K562 (cell line): ENCODE measurements at regions not wholly inside any gene's neighbourhood (a gene's known extent, or its start where the extent isn't known, plus 50 kb on each side); places are given as distances from the start of the nearest gene placed in this dataset.

Experiments
- ATAC-seq: fragments of 200-7000 bp; cut with Tn5 transposase; 3 replicates; pipeline ENCODE4 v1.9.1; 2020; ENCODE audit warnings: moderate library complexity
- BruUV-seq: library from RNA; stranded (reverse); fragments of 400-500 nt; replicated peaks from 2 replicates; lab custom pipeline; 2021; lab: Mats Ljungman, UMichigan
- CTCF ChIA-PET: fragments of 300-600 bp; formaldehyde crosslinking; extraction: SDS; loops from one replicate; lab custom pipeline; 2021; ENCODE audit warnings: low intra/inter-chr PET ratio; lab: Yijun Ruan, JAX
- POLR2A ChIA-PET: fragments of 300-600, 350-650 bp; sonication (Branson Sonifier 250); formaldehyde crosslinking; extraction: SDS; loops from one replicate; lab custom pipeline; 2021; ENCODE audit warnings: antibody characterized with exemption, inconsistent platforms; lab: Yijun Ruan, JAX
- DNase-seq, 4 experiments: peaks; one replicate each; pipeline versions ENCODE4 v3.0.0 to v3.0.0-alpha.2; 2011 to 2018; ENCODE audit warnings: low spot score in 3 of 4, mixed read lengths in 3 of 4; ENCODE audit errors: extremely low read depth in 1 of 4
- FAIRE-seq: peaks from 2 replicates; lab custom pipeline; 2011; peaks lifted over from hg19 to GRCh38; lab: Jason Lieb, UNC
- H2AFZ ChIP-seq: 2 replicates; pipeline ENCODE4 v1.6.0; 2011; ENCODE audit warnings: low read depth, low read length, control low read depth, inconsistent platforms
- H3K27ac ChIP-seq: fragments of 200-600 bp; 3 replicates; pipeline ENCODE4 v1.8.0; 2011; ENCODE audit warnings: low read depth, mild to moderate bottlenecking, control low read depth, inconsistent platforms, low read length, moderate library complexity, mixed read lengths; ENCODE audit errors: extremely low read depth
- H3K27me3 ChIP-seq, 2 experiments: fragments of 300-600 bp in 1 of 2; 2 replicates in 1 of 2; 3 replicates in 1 of 2; pipeline versions ENCODE4 v1.6.0 to v1.8.0; 2011; ENCODE audit warnings: inconsistent platforms in 2 of 2, low read length in 2 of 2, mild to moderate bottlenecking in 1 of 2, mixed read lengths in 1 of 2, moderate library complexity in 1 of 2; ENCODE audit not compliant: control insufficient read depth in 2 of 2, insufficient read depth in 2 of 2
- H3K36me3 ChIP-seq: fragments of 300-600 bp; 3 replicates; pipeline ENCODE4 v1.8.0; 2011; ENCODE audit warnings: mild to moderate bottlenecking, low read length, inconsistent platforms; ENCODE audit not compliant: control insufficient read depth, insufficient read depth
- H3K4me1 ChIP-seq, 2 experiments: fragments of 200-600 bp in 1 of 2; replicated peaks in 1 of 2; 2 replicates in 1 of 2; 3 replicates in 1 of 2; pipeline versions ENCODE4 v1.5.1 to v1.8.0; 2011; ENCODE audit warnings: inconsistent platforms in 2 of 2, low read length in 2 of 2, mild to moderate bottlenecking in 1 of 2, mixed read lengths in 1 of 2, moderate library complexity in 1 of 2; ENCODE audit not compliant: control insufficient read depth in 2 of 2, insufficient read depth in 2 of 2
- H3K4me2 ChIP-seq: 2 replicates; pipeline ENCODE4 v1.6.1; 2011; ENCODE audit warnings: low read length, control low read depth, inconsistent platforms, mixed read lengths; ENCODE audit not compliant: insufficient read depth
- H3K4me3 ChIP-seq: fragments of 200-600 bp; sonication (generic), shearing (Covaris generic); 2 replicates; pipeline ENCODE4 v1.5.1; 2016; ENCODE audit warnings: control low read depth, inconsistent platforms
- H3K79me2 ChIP-seq: fragments of 200-600 bp; 3 replicates; pipeline ENCODE4 v1.8.0; 2011; ENCODE audit warnings: low read length, inconsistent platforms; ENCODE audit not compliant: control insufficient read depth, insufficient read depth
- H3K9ac ChIP-seq, 2 experiments: 2 replicates each; pipeline versions ENCODE4 v1.6.0 to v1.6.1; 2011; ENCODE audit warnings: low read depth in 2 of 2, low read length in 2 of 2, control low read depth in 1 of 2, inconsistent platforms in 1 of 2, mild to moderate bottlenecking in 1 of 2, mixed read lengths in 1 of 2; ENCODE audit not compliant: insufficient read depth in 1 of 2
- H3K9me1 ChIP-seq: one replicate; pipeline ENCODE4 v1.6.0; 2011; ENCODE audit warnings: inconsistent platforms, mild to moderate bottlenecking, low read length, moderate library complexity; ENCODE audit not compliant: control insufficient read depth, insufficient read depth
- H3K9me3 ChIP-seq: replicated peaks from 2 replicates; pipeline ENCODE4 v1.5.1; 2011; ENCODE audit warnings: low read depth, low read length, inconsistent platforms; ENCODE audit not compliant: control insufficient read depth, insufficient read depth
- H4K20me1 ChIP-seq: replicated peaks from 2 replicates; pipeline ENCODE4 v1.6.1; 2011; ENCODE audit warnings: low read length, inconsistent platforms, mixed read lengths; ENCODE audit not compliant: control insufficient read depth, insufficient read depth
- ARHGAP35 ChIP-seq: fragments of 450-650 bp; IDR thresholded peaks from 2 replicates; pipeline ENCODE4 v1.6.1; 2018; ENCODE audit not compliant: partially characterized antibody
- GTF2A2 ChIP-seq: IDR thresholded peaks from 2 replicates; pipeline ENCODE4 v1.6.1; 2016; ENCODE audit warnings: mild to moderate bottlenecking, missing genetic modification characterization, missing compliant biosample characterization
- SRF ChIP-seq, 2 experiments: fragments of 250-450, 450-650 bp in 1 of 2; sonication (Bioruptor Pico) in 1 of 2; sonication (generic) in 1 of 2; formaldehyde crosslinking; IDR thresholded peaks; 2 replicates each; pipeline versions ENCODE4 v1.5.0 to v1.5.1; 2020 to 2022; ENCODE audit warnings: mild to moderate bottlenecking in 1 of 2, missing genetic modification reagents in 1 of 2
- THRAP3 ChIP-seq: fragments of 450-650 bp; IDR thresholded peaks from 2 replicates; pipeline ENCODE4 v1.6.1; 2016; ENCODE audit warnings: mild to moderate bottlenecking, inconsistent platforms, borderline replicate concordance
- WGBS: fragments of 100-300 bp; shearing (Covaris generic); methylation state at CpG from one replicate; pipeline ENCODE4 v1.1.6; 2016; ENCODE audit warnings: low coverage, mixed read lengths; ENCODE audit not compliant: insufficient coverage; ENCODE audit errors: missing lambda C conversion rate; 5-methylcytosine and 5-hydroxymethylcytosine counted together
- in situ Hi-C: fragments of 300-500 bp; cut with MboI; formaldehyde crosslinking; loops from 4 replicates; pipeline ENCODE4 v1.15.0; 2018; ENCODE audit warnings: inconsistent platforms, mixed read lengths
- intact Hi-C: fragments of 100-400 bp; cut with micrococcal nuclease; formaldehyde crosslinking; loops from 2 replicates; pipeline ENCODE4 v1.14.2; 2022
- TF ChIP-seq, protein P1 (sequence below): fragments of 450-650 bp; IDR thresholded peaks from 2 replicates; pipeline ENCODE4 v1.6.1; 2018; ENCODE audit warnings: mild to moderate bottlenecking, low read depth; ENCODE audit not compliant: partially characterized antibody

DNA sequence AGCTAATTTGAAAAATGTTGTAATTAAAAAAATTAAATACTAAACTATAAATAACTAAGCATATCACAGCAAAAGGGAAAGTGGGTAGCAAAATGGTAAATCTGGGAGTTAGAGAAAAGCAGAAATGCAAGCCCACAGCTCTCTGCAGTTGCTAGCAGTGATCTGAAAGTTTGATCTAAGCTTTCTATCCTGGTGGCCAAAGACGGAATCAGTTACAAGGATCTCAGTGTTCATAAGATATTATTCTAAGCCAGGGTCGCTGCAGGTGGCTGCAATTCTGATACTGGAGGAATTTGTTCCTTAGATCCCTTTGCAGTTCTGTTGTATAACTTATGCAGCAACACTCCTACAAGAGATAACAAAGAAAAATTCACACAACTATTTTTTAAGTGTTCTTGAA, 363.7 kb downstream of the SETD4 start:
- Histone ChIP-seq H3K4me3 (no peak overlapping the region), H2AFZ (no peak overlapping the region)
- ATAC-seq, result no peak
- FAIRE-seq, result no peak
- TF ChIP-seq GTF2A2 (tag), result no peak
- no peak for TF ChIP-seq THRAP3
- TF ChIP-seq, protein P1, sequence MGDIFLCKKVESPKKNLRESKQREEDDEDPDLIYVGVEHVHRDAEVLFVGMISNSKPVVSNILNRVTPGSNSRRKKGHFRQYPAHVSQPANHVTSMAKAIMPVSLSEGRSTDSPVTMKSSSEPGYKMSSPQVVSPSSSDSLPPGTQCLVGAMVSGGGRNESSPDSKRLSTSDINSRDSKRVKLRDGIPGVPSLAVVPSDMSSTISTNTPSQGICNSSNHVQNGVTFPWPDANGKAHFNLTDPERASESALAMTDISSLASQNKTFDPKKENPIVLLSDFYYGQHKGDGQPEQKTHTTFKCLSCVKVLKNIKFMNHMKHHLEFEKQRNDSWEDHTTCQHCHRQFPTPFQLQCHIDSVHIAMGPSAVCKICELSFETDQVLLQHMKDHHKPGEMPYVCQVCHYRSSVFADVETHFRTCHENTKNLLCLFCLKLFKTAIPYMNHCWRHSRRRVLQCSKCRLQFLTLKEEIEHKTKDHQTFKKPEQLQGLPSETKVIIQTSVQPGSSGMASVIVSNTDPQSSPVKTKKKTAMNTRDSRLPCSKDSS, result no peak
- TF ChIP-seq, all 486 proteins: peak for 0
- H3K79me2 ChIP-seq, result no peaks in the 10 kb centered on the region
- H3K4me1 ChIP-seq, result no peaks in the 10 kb centered on the region; a peak in 2 of 5 replicates
- no peaks in the 10 kb centered on the region for H4K20me1 ChIP-seq
- no peaks in the 10 kb centered on the region for H3K36me3 ChIP-seq
- 0% methylated on average over 2 of the region's 2 CpGs for WGBS
- H3K27me3 ChIP-seq, result peaks cover 7 to 26% of the 10 kb centered on the region in 2 experiments; a peak in 4 of 5 replicates
- no peaks in the 10 kb centered on the region for H3K9me3 ChIP-seq
- no peak overlapping the region for H3K4me2 ChIP-seq
- no peak overlapping the region for H3K27ac ChIP-seq
- ChIA-PET CTCF (interaction anchor here (0.7 kb wide), 1 partner anchor 997 kb away, joined by 3 read pairs; no protein-coding TSS in a partner anchor), POLR2A (interaction anchor here (0.5 to 0.7 kb wide), 3 partner anchors 8 to 186 kb away, joined by 3 to 4 read pairs (median 3); no protein-coding TSS in a partner anchor)
- no peak for DNase-seq
- in situ Hi-C loops, result no loop called here
- H3K9me1 ChIP-seq, result no peaks in the 10 kb centered on the region
- H3K9ac ChIP-seq, result no peak overlapping the region
- intact Hi-C loops, result no loop called here
- BruUV-seq, result no TSS peak

DNA sequence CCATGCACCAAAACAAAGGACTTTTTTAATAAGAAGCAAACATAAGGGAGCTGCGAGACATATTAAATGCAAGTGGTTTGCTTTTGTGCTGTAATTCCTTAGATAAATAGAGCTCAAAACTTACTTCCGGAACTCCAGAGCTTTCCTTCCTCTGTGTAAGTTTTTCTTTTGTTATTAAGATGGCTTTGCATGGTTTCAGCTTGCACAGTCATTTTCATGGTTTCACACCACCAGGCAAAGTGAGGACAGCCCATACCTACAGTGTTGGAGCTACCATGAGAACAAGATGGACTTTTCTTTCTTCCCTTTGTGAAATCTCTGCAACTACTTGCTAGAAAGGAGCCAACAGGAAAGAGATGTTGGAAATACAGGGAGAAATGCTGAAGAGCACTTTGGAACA, 368.0 kb downstream of the SETD4 start:
- TF ChIP-seq SRF (CRISPR knock-in tag; IDR thresholded peaks at IDR 0.05) (no peak), ARHGAP35 (no peak)
- intact Hi-C loops, result no loop called here
- H3K9ac ChIP-seq, result no peak overlapping the region
- no peak overlapping the region for H3K27ac ChIP-seq
- no peak overlapping the region for H2AFZ ChIP-seq
- FAIRE-seq (no peak), ATAC-seq (no peak), DNase-seq (no peak)
- peaks cover 0 to 17% of the 10 kb centered on the region in 2 experiments; a peak in 2 of 5 replicates for H3K27me3 ChIP-seq
- ChIA-PET CTCF (no interaction called here), POLR2A (no interaction called here)
- H4K20me1 ChIP-seq, result no peaks in the 10 kb centered on the region
- H3K79me2 ChIP-seq, result no peaks in the 10 kb centered on the region
- H3K9me1 ChIP-seq, result no peaks in the 10 kb centered on the region
- BruUV-seq, result no TSS peak
- H3K4me2 ChIP-seq, result no peak overlapping the region
- no peak overlapping the region for H3K4me3 ChIP-seq
- H3K4me1 ChIP-seq, result no peaks in the 10 kb centered on the region; a peak in 1 of 5 replicates
- H3K9me3 ChIP-seq, result no peaks in the 10 kb centered on the region
- in situ Hi-C loops, result no loop called here
- H3K36me3 ChIP-seq, result no peaks in the 10 kb centered on the region
- 6% methylated on average over 2 of the region's 2 CpGs for WGBS
